ENCODE measurements at regions not wholly inside any gene's neighbourhood (a gene's known extent, or its start where the extent isn't known, plus 50 kb on each side); places are given as distances from the start of the nearest gene placed in this dataset.

- no peak for DNase-seq
Observed at GRCh38 chr12:24256684-24257083, 307.2 kb upstream of the SOX5 start.

- DNase-seq: no peak
Observed at GRCh38 chr12:24255920-24256665, 306.6 kb upstream of the SOX5 start.

- DNase-seq: no peak
Observed at GRCh38 chr12:24252602-24253001, 303.1 kb upstream of the SOX5 start.

GRCh38 chr12:24246934-24247333 lies 297.5 kb upstream of the SOX5 start:
- DNase-seq: no peak

GRCh38 chr12:24246376-24246775 lies 296.9 kb upstream of the SOX5 start:
- DNase-seq: no peak

- no peak for DNase-seq
Observed at GRCh38 chr12:24244801-24245200, 295.3 kb upstream of the SOX5 start.

GRCh38 chr12:24244231-24244630 lies 294.8 kb upstream of the SOX5 start:
- DNase-seq: no peak

GRCh38 chr12:24240707-24241106 lies 291.2 kb upstream of the SOX5 start:
- no peak for DNase-seq

GRCh38 chr12:24233519-24234246 lies 284.2 kb upstream of the SOX5 start:
- DNase-seq: no peak

- DNase-seq: no peak
Observed at GRCh38 chr12:24232531-24232930, 283.1 kb upstream of the SOX5 start.

- DNase-seq: no peak
Observed at GRCh38 chr12:24231298-24231697, 281.8 kb upstream of the SOX5 start.

- no peak for DNase-seq
Observed at GRCh38 chr12:24230061-24230701, 280.7 kb upstream of the SOX5 start.

GRCh38 chr12:24229031-24229700 lies 279.7 kb upstream of the SOX5 start:
- DNase-seq: no peak

GRCh38 chr12:24228371-24228770 lies 278.9 kb upstream of the SOX5 start:
- DNase-seq: no peak

- DNase-seq: no peak
Observed at GRCh38 chr12:24227551-24227950, 278.1 kb upstream of the SOX5 start.

- no peak for DNase-seq
Observed at GRCh38 chr12:24226745-24227350, 277.4 kb upstream of the SOX5 start.

GRCh38 chr12:24224401-24224800 lies 274.9 kb upstream of the SOX5 start:
- no peak for DNase-seq

GRCh38 chr12:24223926-24224325 lies 274.5 kb upstream of the SOX5 start:
- DNase-seq: no peak

GRCh38 chr12:24222968-24223367 lies 273.5 kb upstream of the SOX5 start:
- no peak for DNase-seq

GRCh38 chr12:24212496-24212895 lies 263.0 kb upstream of the SOX5 start:
- DNase-seq: no peak

GRCh38 chr12:24206621-24207020 lies 257.2 kb upstream of the SOX5 start:
- no peak for DNase-seq

GRCh38 chr12:24201258-24201970 lies 251.9 kb upstream of the SOX5 start:
- DNase-seq: no peak

All from CD4-positive, alpha-beta T cell treated with Interleukin-17A for 1 hour (primary cell).